HepG2 (cell line): ENCODE measurements at regions not wholly inside any gene's neighbourhood (a gene's known extent, or its start where the extent isn't known, plus 50 kb on each side); places are given as distances from the start of the nearest gene placed in this dataset.

Experiments used
- ETS1 ChIP-seq: sonication (generic); formaldehyde crosslinking; IDR thresholded peaks from 2 replicates; pipeline ENCODE4 v1.4.0; 2020; ENCODE audit warnings: missing genetic modification reagents
- FIP1L1 ChIP-seq: fragments of 200-400 bp; formaldehyde crosslinking; IDR thresholded peaks from 2 replicates; pipeline ENCODE4 v1.6.1; 2018; ENCODE audit warnings: low read depth, mild to moderate bottlenecking, low read length, moderate library complexity, borderline replicate concordance; ENCODE audit not compliant: insufficient read depth
- FOXP1 ChIP-seq, 2 experiments: fragments of 450-650 bp in 1 of 2; IDR thresholded peaks; 2 replicates each; pipeline ENCODE4 v1.6.1; 2017 to 2018; ENCODE audit warnings: antibody characterized with exemption in 1 of 2
- IRF1 ChIP-seq: sonication (generic); formaldehyde crosslinking; IDR thresholded peaks from 2 replicates; pipeline ENCODE4 v1.4.0; 2020; ENCODE audit warnings: low read depth, mild to moderate bottlenecking, missing genetic modification reagents
- KLF16 ChIP-seq, 2 experiments: sonication (generic) in 1 of 2; formaldehyde crosslinking in 1 of 2; IDR thresholded peaks; 2 replicates each; pipeline versions ENCODE4 v1.6.1 to v1.8.0; 2016 to 2023; ENCODE audit warnings: missing genetic modification reagents in 2 of 2, missing compliant biosample characterization in 1 of 2
- PAF1 ChIP-seq: IDR thresholded peaks from 2 replicates; pipeline ENCODE4 v1.6.1; 2016; ENCODE audit warnings: missing genetic modification reagents, missing compliant biosample characterization
- POLR2AphosphoS5 ChIP-seq: IDR thresholded peaks from 2 replicates; pipeline ENCODE4 v1.6.1; 2012; ENCODE audit warnings: low read depth, low read length
- STAT6 ChIP-seq: sonication (generic); formaldehyde crosslinking; IDR thresholded peaks from 2 replicates; pipeline ENCODE4 v1.4.0; 2020; ENCODE audit warnings: missing genetic modification reagents, mild to moderate bottlenecking, borderline replicate concordance
- TRIM24 ChIP-seq: sonication (generic); formaldehyde crosslinking; IDR thresholded peaks from 2 replicates; pipeline ENCODE4 v1.8.0; 2022; ENCODE audit warnings: mild to moderate bottlenecking, missing genetic modification reagents
- YEATS4 ChIP-seq: sonication (generic); formaldehyde crosslinking; IDR thresholded peaks from 2 replicates; pipeline ENCODE4 v1.4.0; 2020; ENCODE audit warnings: missing genetic modification reagents, borderline replicate concordance
- ZFX ChIP-seq: sonication (generic); formaldehyde crosslinking; IDR thresholded peaks from 2 replicates; pipeline ENCODE4 v1.4.0; 2020; ENCODE audit warnings: mild to moderate bottlenecking, low read depth, missing genetic modification reagents, moderate library complexity
- ZNF138 ChIP-seq: sonication (generic); formaldehyde crosslinking; IDR thresholded peaks from 2 replicates; pipeline ENCODE4 v1.5.0; 2020; ENCODE audit warnings: mild to moderate bottlenecking, low read depth, missing genetic modification reagents
- ZNF496 ChIP-seq: sonication (generic); formaldehyde crosslinking; IDR thresholded peaks from 2 replicates; pipeline ENCODE4 v1.8.1; 2023; ENCODE audit warnings: mild to moderate bottlenecking, moderate library complexity, missing genetic modification reagents; ENCODE audit not compliant: insufficient replicate concordance
- ZNF589 ChIP-seq: sonication (generic); formaldehyde crosslinking; conservative IDR thresholded peaks from 2 replicates; pipeline ENCODE4 v1.8.0; 2022; ENCODE audit warnings: mild to moderate bottlenecking, moderate library complexity, missing genetic modification reagents

- TF ChIP-seq KLF16 (CRISPR knock-in tag; IDR thresholded peaks at IDR 0.05) (no peak), FIP1L1 (no peak), ZFX (CRISPR knock-in tag) (no peak), POLR2AphosphoS5 (no peak), YEATS4 (CRISPR knock-in tag) (no peak), TRIM24 (CRISPR knock-in tag) (no peak), ZNF496 (CRISPR knock-in tag) (no peak), ZNF589 (CRISPR knock-in tag) (no peak), FOXP1 (IDR thresholded peaks at IDR 0.05) (no peak), FOXP1 (CRISPR knock-in tag; IDR thresholded peaks at IDR 0.05) (no peak), ETS1 (CRISPR knock-in tag) (no peak), IRF1 (CRISPR knock-in tag) (no peak), PAF1 (CRISPR knock-in tag) (no peak), STAT6 (no peak), ZNF138 (CRISPR knock-in tag) (no peak)
Measured at GRCh38 chr10:2618690-2619089, 448.7 kb upstream of the PFKP start.
